Amygdala (tissue), 56 donors: ENCODE measurements at regions not wholly inside any gene's neighbourhood (a gene's known extent, or its start where the extent isn't known, plus 50 kb on each side); places are given as distances from the start of the nearest gene placed in this dataset.

Experiments used
- DNase-seq, 56 donors: peaks; one replicate each; lab custom pipeline; 2025; lab: John Stamatoyannopoulos, UW

GRCh38 chr2:129443235-129443864 is 536.1 kb upstream of the RAB6C start:
- DNase-seq: no peak

- no peak for DNase-seq
Measured at GRCh38 chr2:129443865-129444739, 535.4 kb upstream of the RAB6C start.

- DNase-seq: no peak
Measured at GRCh38 chr2:129444751-129445150, 534.7 kb upstream of the RAB6C start.

- DNase-seq: no peak
Measured at GRCh38 chr2:129456691-129457090, 522.8 kb upstream of the RAB6C start.

- DNase-seq: no peak
Measured at GRCh38 chr2:129457277-129457818, 522.1 kb upstream of the RAB6C start.

GRCh38 chr2:129458006-129458405 is 521.5 kb upstream of the RAB6C start:
- no peak for DNase-seq

GRCh38 chr2:129458436-129458835 is 521.0 kb upstream of the RAB6C start:
- no peak for DNase-seq

GRCh38 chr2:129459200-129459876 is 520.1 kb upstream of the RAB6C start:
- DNase-seq: peak in 6 of 56 donors; percentile 7 to 35 (median 20)

- no peak for DNase-seq
Measured at GRCh38 chr2:129459881-129460280, 519.6 kb upstream of the RAB6C start.

GRCh38 chr2:129460299-129461198 is 518.9 kb upstream of the RAB6C start:
- no peak for DNase-seq

- no peak for DNase-seq
Measured at GRCh38 chr2:129462349-129462748, 517.1 kb upstream of the RAB6C start.

GRCh38 chr2:129462967-129463366 is 516.5 kb upstream of the RAB6C start:
- DNase-seq: no peak

- DNase-seq: peak in 5 of 56 donors; percentile 5 to 17 (median 11)
Measured at GRCh38 chr2:129464036-129464435, 515.4 kb upstream of the RAB6C start.

GRCh38 chr2:129464631-129465030 is 514.8 kb upstream of the RAB6C start:
- DNase-seq: no peak

GRCh38 chr2:129465045-129465444 is 514.4 kb upstream of the RAB6C start:
- no peak for DNase-seq

GRCh38 chr2:129466389-129466788 is 513.1 kb upstream of the RAB6C start:
- DNase-seq: no peak

GRCh38 chr2:129467012-129467779 is 512.3 kb upstream of the RAB6C start:
- no peak for DNase-seq

- DNase-seq: no peak
Measured at GRCh38 chr2:129467941-129468340, 511.5 kb upstream of the RAB6C start.

- DNase-seq: no peak
Measured at GRCh38 chr2:129468879-129469278, 510.6 kb upstream of the RAB6C start.
